Upper lobe of left lung (tissue), 6 donors: ENCODE measurements at regions not wholly inside any gene's neighbourhood (a gene's known extent, or its start where the extent isn't known, plus 50 kb on each side); places are given as distances from the start of the nearest gene placed in this dataset.

Experiments
- ATAC-seq, 2 donors: fragments of 200-7000 bp; cut with Tn5 transposase; one replicate each; pipeline ENCODE4 v1.9.1; 2022; ENCODE audit warnings: mild to moderate bottlenecking in 2 of 2, moderate library complexity in 2 of 2; ENCODE audit not compliant: low FRiP score in 2 of 2
- DNase-seq, 2 donors: peaks; one replicate each; pipeline ENCODE4 v3.0.0-alpha.2; 2019 to 2020
- H3K27ac ChIP-seq, 4 donors: fragments of 200-600 bp; sonication (generic); one replicate each; pipeline ENCODE4 v1.5.1; 2016 to 2019
- H3K27me3 ChIP-seq, 4 donors: fragments of 200-600 bp; sonication (generic); one replicate each; pipeline ENCODE4 v1.5.1; 2017 to 2019
- H3K36me3 ChIP-seq, 4 donors: fragments of 200-600 bp; sonication (generic); one replicate each; pipeline ENCODE4 v1.5.1; 2016 to 2019
- H3K4me1 ChIP-seq, 4 donors: fragments of 200-600 bp; sonication (generic); one replicate each; pipeline ENCODE4 v1.5.1; 2018 to 2019
- H3K4me3 ChIP-seq, 4 donors: fragments of 200-600 bp; sonication (generic); one replicate each; pipeline ENCODE4 v1.5.1; 2017 to 2019; ENCODE audit warnings: mild to moderate bottlenecking in 2 of 4, moderate library complexity in 1 of 4
- H3K9me3 ChIP-seq, 4 donors: fragments of 200-600 bp; sonication (generic); one replicate each; pipeline ENCODE4 v1.5.1; 2018 to 2019
- EP300 ChIP-seq, 4 donors: sonication (generic); formaldehyde crosslinking; IDR thresholded peaks; one replicate each; pipeline ENCODE4 v1.5.1; 2017; ENCODE audit warnings: antibody characterized with exemption in 4 of 4, control low read depth in 2 of 4
- POLR2A ChIP-seq, 4 donors: fragments of 450-650 bp; IDR thresholded peaks; one replicate each; pipeline ENCODE4 v1.5.1; 2016 to 2017; ENCODE audit warnings: antibody characterized with exemption in 4 of 4, mild to moderate bottlenecking in 2 of 4
- POLR2AphosphoS5 ChIP-seq, 2 donors: sonication (generic); formaldehyde crosslinking; IDR thresholded peaks; one replicate each; pipeline ENCODE4 v1.5.1; 2017; ENCODE audit warnings: antibody characterized with exemption in 2 of 2
- WGBS, 2 donors: methylation state at CpG; one replicate each; pipeline ENCODE4 v1.1.5; 2017 to 2018; 5-methylcytosine and 5-hydroxymethylcytosine counted together
- TF ChIP-seq, protein P1 (sequence below), 6 experiments: fragments of 450-650 bp in 4 of 6; fragments of 200-600 bp in 2 of 6; sonication (generic) in 2 of 6; IDR thresholded peaks; one replicate each; pipeline ENCODE4 v1.5.1; 2016 to 2019; ENCODE audit warnings: antibody characterized with exemption in 6 of 6
- donor health status: DM: no; HTN: no; CAD: no; lungs with moderate emphysema.
- donor health status: DM: no; HTN: yes; CAD: no; lungs with severe emphysema.

DNA sequence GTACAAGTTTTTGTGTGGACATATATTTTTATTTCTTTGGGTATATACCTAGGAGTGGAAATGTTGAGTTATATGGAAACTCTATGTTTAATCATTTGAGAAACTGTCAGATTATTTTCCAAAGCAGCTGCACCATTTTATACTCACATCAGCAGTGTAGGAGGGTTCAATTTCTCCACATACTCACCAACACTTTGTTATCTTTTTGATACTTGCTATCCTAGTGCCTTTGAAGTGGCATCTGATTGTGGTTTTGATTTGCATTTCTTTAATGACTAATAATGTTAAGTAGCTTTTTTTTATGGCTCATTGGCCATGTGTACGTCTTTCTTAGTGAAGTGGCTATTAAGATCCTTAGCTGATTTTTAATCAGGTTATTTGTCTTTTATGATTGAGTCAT, 64.7 kb upstream of the SLC8A1 start:
- Histone ChIP-seq H3K9me3 (no peaks in the 10 kb centered on the region), H3K4me3 (no peak overlapping the region), H3K27ac (no peak overlapping the region), H3K36me3 (no peaks in the 10 kb centered on the region), H3K4me1 (no peaks in the 10 kb centered on the region), H3K27me3 (no peaks in the 10 kb centered on the region)
- ATAC-seq (no peak), DNase-seq (no peak)
- no peak for TF ChIP-seq POLR2A (IDR thresholded peaks at IDR 0.05)
- TF ChIP-seq EP300 (IDR thresholded peaks at IDR 0.05), result no peak
- TF ChIP-seq POLR2AphosphoS5 (IDR thresholded peaks at IDR 0.05), result no peak
- TF ChIP-seq, protein P1, sequence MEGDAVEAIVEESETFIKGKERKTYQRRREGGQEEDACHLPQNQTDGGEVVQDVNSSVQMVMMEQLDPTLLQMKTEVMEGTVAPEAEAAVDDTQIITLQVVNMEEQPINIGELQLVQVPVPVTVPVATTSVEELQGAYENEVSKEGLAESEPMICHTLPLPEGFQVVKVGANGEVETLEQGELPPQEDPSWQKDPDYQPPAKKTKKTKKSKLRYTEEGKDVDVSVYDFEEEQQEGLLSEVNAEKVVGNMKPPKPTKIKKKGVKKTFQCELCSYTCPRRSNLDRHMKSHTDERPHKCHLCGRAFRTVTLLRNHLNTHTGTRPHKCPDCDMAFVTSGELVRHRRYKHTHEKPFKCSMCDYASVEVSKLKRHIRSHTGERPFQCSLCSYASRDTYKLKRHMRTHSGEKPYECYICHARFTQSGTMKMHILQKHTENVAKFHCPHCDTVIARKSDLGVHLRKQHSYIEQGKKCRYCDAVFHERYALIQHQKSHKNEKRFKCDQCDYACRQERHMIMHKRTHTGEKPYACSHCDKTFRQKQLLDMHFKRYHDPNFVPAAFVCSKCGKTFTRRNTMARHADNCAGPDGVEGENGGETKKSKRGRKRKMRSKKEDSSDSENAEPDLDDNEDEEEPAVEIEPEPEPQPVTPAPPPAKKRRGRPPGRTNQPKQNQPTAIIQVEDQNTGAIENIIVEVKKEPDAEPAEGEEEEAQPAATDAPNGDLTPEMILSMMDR (IDR thresholded peaks at IDR 0.05), result no peak
- WGBS, 2 donors, result 33 to 38% methylated on average over 1 of the region's 1 CpG

DNA sequence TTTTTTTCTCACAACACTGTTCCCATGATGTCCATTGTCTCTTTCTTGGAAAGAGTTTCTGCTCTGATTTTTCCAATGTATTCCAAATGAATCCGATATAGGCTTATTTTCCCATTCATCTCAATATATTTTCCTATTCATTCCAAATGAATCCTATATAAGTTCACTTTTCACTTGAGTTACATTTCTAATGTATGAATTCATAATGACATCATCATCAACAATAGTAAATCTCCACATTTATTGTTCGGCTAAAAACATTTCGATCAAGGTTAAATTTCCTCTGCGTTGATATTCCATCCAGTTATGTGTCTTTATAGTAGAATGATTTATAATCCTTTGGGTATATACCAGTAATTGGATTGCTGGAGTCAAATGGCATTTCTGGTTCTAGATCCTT, 76.7 kb upstream of the SLC8A1 start:
- Histone ChIP-seq H3K4me1 (no peaks in the 10 kb centered on the region), H3K27ac (no peak overlapping the region), H3K36me3 (no peaks in the 10 kb centered on the region), H3K4me3 (no peak overlapping the region), H3K27me3 (no peaks in the 10 kb centered on the region), H3K9me3 (no peaks in the 10 kb centered on the region)
- ATAC-seq (no peak), DNase-seq (no peak)
- TF ChIP-seq EP300 (IDR thresholded peaks at IDR 0.05) (no peak), POLR2AphosphoS5 (IDR thresholded peaks at IDR 0.05) (no peak), POLR2A (IDR thresholded peaks at IDR 0.05) (no peak)
- TF ChIP-seq, protein P1 (IDR thresholded peaks at IDR 0.05), result no peak
- WGBS, 2 donors, result 94 to 95% methylated on average over 4 of the region's 4 CpGs

DNA sequence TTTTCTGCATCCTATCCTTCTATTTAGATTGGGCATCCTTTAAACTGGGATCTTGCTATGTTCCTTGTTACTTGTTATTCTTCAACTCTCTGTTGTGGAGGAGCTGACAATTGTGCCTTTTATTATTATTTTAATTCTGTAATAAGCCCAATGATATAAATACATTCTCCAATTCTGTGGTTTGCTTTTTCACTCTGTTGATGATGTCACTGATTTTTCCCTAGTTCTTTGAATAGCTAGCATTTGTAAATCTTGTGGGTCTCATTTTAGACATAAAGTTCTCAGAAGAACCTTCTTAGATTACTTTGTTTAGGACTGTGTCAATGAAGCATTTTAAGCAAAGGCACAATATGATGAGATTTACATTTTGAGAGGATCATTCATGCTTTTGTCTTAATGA, 79.5 kb upstream of the SLC8A1 start:
- ATAC-seq (no peak), DNase-seq (no peak)
- H3K4me3 ChIP-seq, result no peak overlapping the region
- H3K36me3 ChIP-seq, result no peaks in the 10 kb centered on the region
- H3K9me3 ChIP-seq, result no peaks in the 10 kb centered on the region
- H3K27me3 ChIP-seq, result no peaks in the 10 kb centered on the region
- no peak overlapping the region for H3K27ac ChIP-seq
- no peaks in the 10 kb centered on the region for H3K4me1 ChIP-seq
- TF ChIP-seq POLR2AphosphoS5 (IDR thresholded peaks at IDR 0.05) (no peak), EP300 (IDR thresholded peaks at IDR 0.05) (no peak), POLR2A (IDR thresholded peaks at IDR 0.05) (no peak)
- TF ChIP-seq, protein P1 (IDR thresholded peaks at IDR 0.05), result no peak

DNA sequence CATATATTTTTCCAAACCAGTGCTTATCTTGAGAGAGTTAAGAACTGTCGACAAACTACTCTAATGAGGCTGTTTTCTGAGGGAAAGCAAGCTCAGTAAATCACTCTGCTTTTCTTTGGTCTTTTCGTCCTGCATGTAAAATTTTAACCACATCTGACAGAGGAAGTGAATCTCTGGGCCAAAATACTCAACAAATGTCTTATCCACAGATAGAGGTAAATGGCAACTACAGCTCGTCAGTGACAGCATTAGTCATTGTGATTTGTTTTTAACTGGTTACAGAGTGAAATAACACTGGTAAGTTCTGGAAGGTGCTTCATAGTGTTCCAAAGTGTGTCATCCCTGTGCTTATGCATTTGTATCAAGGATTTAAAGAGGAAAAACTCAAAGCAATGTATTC, 82.6 kb upstream of the SLC8A1 start:
- DNase-seq (no peak), ATAC-seq (no peak)
- Histone ChIP-seq H3K9me3 (no peaks in the 10 kb centered on the region), H3K27ac (no peak overlapping the region), H3K4me1 (no peaks in the 10 kb centered on the region), H3K36me3 (no peaks in the 10 kb centered on the region), H3K27me3 (no peaks in the 10 kb centered on the region), H3K4me3 (no peak overlapping the region)
- WGBS, 2 donors, result 49 to 61% methylated on average over 3 of the region's 3 CpGs
- TF ChIP-seq, protein P1 (IDR thresholded peaks at IDR 0.05), result no peak
- TF ChIP-seq EP300 (IDR thresholded peaks at IDR 0.05) (no peak), POLR2A (IDR thresholded peaks at IDR 0.05) (no peak), POLR2AphosphoS5 (IDR thresholded peaks at IDR 0.05) (no peak)

DNA sequence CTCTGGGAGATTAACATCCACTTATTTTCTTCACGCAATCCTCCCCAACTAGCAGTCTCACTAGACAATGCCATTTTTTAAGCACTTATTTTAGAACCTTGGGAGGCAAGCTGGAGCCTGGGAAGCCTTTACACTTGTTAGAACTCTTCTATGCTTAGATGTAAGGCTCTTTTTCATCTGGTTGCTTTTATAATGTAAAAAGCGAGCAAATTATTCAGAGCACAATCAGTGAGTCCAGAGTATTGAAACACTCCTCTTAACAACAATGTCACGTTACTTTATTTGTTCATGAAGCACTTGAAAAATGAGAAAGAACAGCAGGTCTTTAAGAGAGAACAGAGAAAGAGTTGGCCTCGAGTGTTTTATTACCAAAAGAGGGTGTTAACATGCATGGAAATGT, 84.1 kb upstream of the SLC8A1 start:
- Histone ChIP-seq H3K27me3 (no peaks in the 10 kb centered on the region), H3K4me3 (no peak overlapping the region), H3K9me3 (no peaks in the 10 kb centered on the region), H3K27ac (no peak overlapping the region), H3K4me1 (no peaks in the 10 kb centered on the region), H3K36me3 (no peaks in the 10 kb centered on the region)
- ATAC-seq (no peak), DNase-seq (no peak)
- TF ChIP-seq POLR2AphosphoS5 (IDR thresholded peaks at IDR 0.05) (no peak), EP300 (IDR thresholded peaks at IDR 0.05) (no peak), POLR2A (IDR thresholded peaks at IDR 0.05) (no peak)
- TF ChIP-seq, protein P1 (IDR thresholded peaks at IDR 0.05), result no peak
- 74 to 79% methylated on average over 4 of the region's 4 CpGs for WGBS, 2 donors
